ENCODE measurements at regions not wholly inside any gene's neighbourhood (a gene's known extent, or its start where the extent isn't known, plus 50 kb on each side); places are given as distances from the start of the nearest gene placed in this dataset.

DNA sequence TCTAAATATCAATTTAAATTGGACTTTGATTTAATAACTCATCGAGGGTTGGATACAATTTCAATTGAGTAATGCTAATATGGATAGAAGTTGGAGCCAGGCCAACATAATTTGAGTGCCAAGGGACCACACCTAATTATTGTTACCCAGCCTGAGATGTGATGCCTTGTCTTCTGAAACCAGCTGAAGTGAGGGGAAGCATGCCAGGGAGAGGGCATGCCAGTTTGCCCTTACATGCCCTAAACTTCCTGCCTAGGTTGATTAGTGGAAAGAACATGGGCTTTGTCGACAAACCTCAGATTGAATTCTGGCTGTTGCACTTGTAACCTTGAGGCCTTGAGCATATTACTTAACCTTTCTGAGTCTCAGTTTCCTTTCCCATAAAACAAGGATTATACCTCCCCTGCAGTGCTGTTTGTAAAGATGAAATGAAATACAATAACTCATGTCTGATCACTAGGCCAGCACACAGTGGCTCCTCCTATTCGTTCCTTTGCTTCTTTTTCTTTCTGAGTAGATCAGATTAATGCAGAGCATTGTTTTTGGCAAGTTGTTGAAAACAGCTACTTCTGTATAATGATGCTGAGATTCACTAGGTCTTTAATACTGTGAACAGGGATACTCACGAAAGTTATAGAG, 412.8 kb downstream of the TLE4 start:
- Histone ChIP-seq H3K27ac (ENCODE audit: control insufficient read depth, insufficient read depth) (no peak overlapping the region), H3K4me2 (ENCODE audit: control insufficient read depth, insufficient read depth) (no peak overlapping the region), H2AFZ (ENCODE audit: control insufficient read depth, low read depth, low read length) (no peak overlapping the region), H3K4me3 (no peak overlapping the region), H3K27me3 (replicated peaks in 1 of 2; ENCODE audit: control insufficient read depth in 2 of 2, insufficient read depth in 2 of 2, low read length in 1 of 2) (no peaks in the 10 kb centered on the region), H3K79me2 (ENCODE audit: control insufficient read depth, insufficient read depth, low read length) (no peaks in the 10 kb centered on the region), H3K9me3 (replicated peaks; ENCODE audit: control insufficient read depth, insufficient read depth, low read length) (no peaks in the 10 kb centered on the region), H3K4me1 (ENCODE audit: control insufficient read depth, insufficient read depth, low read length) (no peaks in the 10 kb centered on the region), H4K20me1 (ENCODE audit: control insufficient read depth, insufficient read depth) (no peaks in the 10 kb centered on the region), H3K9ac (ENCODE audit: control insufficient read depth, insufficient read depth, low read length) (no peak overlapping the region), H3K36me3 (ENCODE audit: control insufficient read depth in 2 of 2, insufficient read depth in 2 of 2, low read length in 1 of 2) (no peaks in the 10 kb centered on the region)
- ChIA-PET SMC1A (ENCODE audit: uncharacterized antibody, unreplicated experiment) (no interaction called here), POLR2A (interaction anchor here (0.5 kb wide), 1 partner anchor 250 kb away, joined by 4 read pairs; no protein-coding TSS in a partner anchor), CTCF (no interaction called here), RAD21 (ENCODE audit: unreplicated experiment) (no interaction called here)
- no TSS peak for BruUV-seq (replicated peaks)
- DNase-seq (ENCODE audit: low read depth, low spot score) (no peak), ATAC-seq (no peak), FAIRE-seq (no peak)
- TF ChIP-seq, protein P1, sequence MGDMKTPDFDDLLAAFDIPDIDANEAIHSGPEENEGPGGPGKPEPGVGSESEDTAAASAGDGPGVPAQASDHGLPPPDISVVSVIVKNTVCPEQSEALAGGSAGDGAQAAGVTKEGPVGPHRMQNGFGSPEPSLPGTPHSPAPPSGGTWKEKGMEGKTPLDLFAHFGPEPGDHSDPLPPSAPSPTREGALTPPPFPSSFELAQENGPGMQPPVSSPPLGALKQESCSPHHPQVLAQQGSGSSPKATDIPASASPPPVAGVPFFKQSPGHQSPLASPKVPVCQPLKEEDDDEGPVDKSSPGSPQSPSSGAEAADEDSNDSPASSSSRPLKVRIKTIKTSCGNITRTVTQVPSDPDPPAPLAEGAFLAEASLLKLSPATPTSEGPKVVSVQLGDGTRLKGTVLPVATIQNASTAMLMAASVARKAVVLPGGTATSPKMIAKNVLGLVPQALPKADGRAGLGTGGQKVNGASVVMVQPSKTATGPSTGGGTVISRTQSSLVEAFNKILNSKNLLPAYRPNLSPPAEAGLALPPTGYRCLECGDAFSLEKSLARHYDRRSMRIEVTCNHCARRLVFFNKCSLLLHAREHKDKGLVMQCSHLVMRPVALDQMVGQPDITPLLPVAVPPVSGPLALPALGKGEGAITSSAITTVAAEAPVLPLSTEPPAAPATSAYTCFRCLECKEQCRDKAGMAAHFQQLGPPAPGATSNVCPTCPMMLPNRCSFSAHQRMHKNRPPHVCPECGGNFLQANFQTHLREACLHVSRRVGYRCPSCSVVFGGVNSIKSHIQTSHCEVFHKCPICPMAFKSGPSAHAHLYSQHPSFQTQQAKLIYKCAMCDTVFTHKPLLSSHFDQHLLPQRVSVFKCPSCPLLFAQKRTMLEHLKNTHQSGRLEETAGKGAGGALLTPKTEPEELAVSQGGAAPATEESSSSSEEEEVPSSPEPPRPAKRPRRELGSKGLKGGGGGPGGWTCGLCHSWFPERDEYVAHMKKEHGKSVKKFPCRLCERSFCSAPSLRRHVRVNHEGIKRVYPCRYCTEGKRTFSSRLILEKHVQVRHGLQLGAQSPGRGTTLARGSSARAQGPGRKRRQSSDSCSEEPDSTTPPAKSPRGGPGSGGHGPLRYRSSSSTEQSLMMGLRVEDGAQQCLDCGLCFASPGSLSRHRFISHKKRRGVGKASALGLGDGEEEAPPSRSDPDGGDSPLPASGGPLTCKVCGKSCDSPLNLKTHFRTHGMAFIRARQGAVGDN (IDR thresholded peaks at IDR 0.05), result no peak
- TF ChIP-seq MEF2A (IDR thresholded peaks at IDR 0.05; ENCODE audit: insufficient read depth, low read depth, low read length) (no peak), FOXK2 (IDR thresholded peaks at IDR 0.05) (no peak), CHD4 (IDR thresholded peaks at IDR 0.05) (no peak)
- TF ChIP-seq, protein P2, sequence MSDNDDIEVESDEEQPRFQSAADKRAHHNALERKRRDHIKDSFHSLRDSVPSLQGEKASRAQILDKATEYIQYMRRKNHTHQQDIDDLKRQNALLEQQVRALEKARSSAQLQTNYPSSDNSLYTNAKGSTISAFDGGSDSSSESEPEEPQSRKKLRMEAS (IDR thresholded peaks at IDR 0.05; ENCODE audit: low read depth, low read length), result no peak
- TF ChIP-seq, protein P3, sequence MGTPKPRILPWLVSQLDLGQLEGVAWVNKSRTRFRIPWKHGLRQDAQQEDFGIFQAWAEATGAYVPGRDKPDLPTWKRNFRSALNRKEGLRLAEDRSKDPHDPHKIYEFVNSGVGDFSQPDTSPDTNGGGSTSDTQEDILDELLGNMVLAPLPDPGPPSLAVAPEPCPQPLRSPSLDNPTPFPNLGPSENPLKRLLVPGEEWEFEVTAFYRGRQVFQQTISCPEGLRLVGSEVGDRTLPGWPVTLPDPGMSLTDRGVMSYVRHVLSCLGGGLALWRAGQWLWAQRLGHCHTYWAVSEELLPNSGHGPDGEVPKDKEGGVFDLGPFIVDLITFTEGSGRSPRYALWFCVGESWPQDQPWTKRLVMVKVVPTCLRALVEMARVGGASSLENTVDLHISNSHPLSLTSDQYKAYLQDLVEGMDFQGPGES (IDR thresholded peaks at IDR 0.05), result no peak
- intact Hi-C loops (cut with micrococcal nuclease; ENCODE audit: unreplicated experiment) (no loop called here), in situ Hi-C loops (cut with MboI) (no loop called here)
- WGBS (ENCODE audit: insufficient coverage, insufficient replicate concordance, low lambda C conversion rate, missing lambda C conversion rate), result 37% methylated on average over 4 of the region's 4 CpGs

Data from GM12878 (cell line).